Panc1 (cell line): ENCODE measurements at regions not wholly inside any gene's neighbourhood (a gene's known extent, or its start where the extent isn't known, plus 50 kb on each side); places are given as distances from the start of the nearest gene placed in this dataset.

ENCODE experiments used
- ATAC-seq: fragments of 200-7000 bp; cut with Tn5 transposase; 2 replicates; pipeline ENCODE4 v1.9.1; 2020; ENCODE audit warnings: mild to moderate bottlenecking, moderate library complexity
- BruUV-seq: library from RNA; stranded (reverse); fragments of 400-500 nt; replicated peaks from 2 replicates; lab custom pipeline; 2021; lab: Mats Ljungman, UMichigan
- CTCF ChIA-PET: fragments of 300-600 bp; sonication (Branson Sonifier 250); formaldehyde crosslinking; loops from one replicate; lab custom pipeline; 2022; ENCODE audit warnings: antibody characterized with exemption; lab: Charles Lee
- POLR2A ChIA-PET: fragments of 300-600 bp; sonication (Branson Sonifier 250); formaldehyde crosslinking; loops from one replicate; lab custom pipeline; 2022; ENCODE audit warnings: antibody characterized with exemption; lab: Charles Lee
- DNase-seq: peaks from one replicate; pipeline ENCODE4 v3.0.0-alpha.2; 2010; ENCODE audit warnings: low read depth, low spot score
- H3K27ac ChIP-seq: 2 replicates; pipeline ENCODE4 v1.5.1; 2011; ENCODE audit warnings: mild to moderate bottlenecking, low read length, inconsistent platforms
- H3K27me3 ChIP-seq: fragments of 200-500 bp; sonication (Bioruptor generic); 2 replicates; pipeline ENCODE4 v1.6.0; 2014; ENCODE audit warnings: low read length, inconsistent platforms; ENCODE audit not compliant: control insufficient read depth, insufficient read depth
- H3K36me3 ChIP-seq: fragments of 200-500 bp; sonication (Bioruptor generic); 2 replicates; pipeline ENCODE4 v1.5.1; 2014; ENCODE audit warnings: inconsistent platforms, mild to moderate bottlenecking, low read length, moderate library complexity; ENCODE audit not compliant: control insufficient read depth, insufficient read depth
- H3K4me1 ChIP-seq: 2 replicates; pipeline ENCODE4 v1.5.1; 2011; ENCODE audit warnings: inconsistent platforms, mild to moderate bottlenecking, low read length, moderate library complexity; ENCODE audit not compliant: control insufficient read depth, insufficient read depth
- H3K4me3 ChIP-seq, 2 experiments: 2 replicates each; pipeline ENCODE4 v1.5.1; 2011 to 2012; ENCODE audit warnings: low read depth in 2 of 2, low read length in 2 of 2, mild to moderate bottlenecking in 2 of 2, inconsistent platforms in 1 of 2, moderate library complexity in 1 of 2
- H3K9me3 ChIP-seq: fragments of 200-500 bp; sonication (Bioruptor generic); 2 replicates; pipeline ENCODE4 v1.5.1; 2014; ENCODE audit warnings: low read depth, mild to moderate bottlenecking, inconsistent platforms, low read length, moderate library complexity; ENCODE audit not compliant: control insufficient read depth, insufficient read depth
- POLR2AphosphoS5 ChIP-seq: IDR thresholded peaks from 2 replicates; pipeline ENCODE4 v1.6.1; 2012; ENCODE audit warnings: mild to moderate bottlenecking, low read depth, low read length, moderate library complexity
- SIN3A ChIP-seq: IDR thresholded peaks from 2 replicates; pipeline ENCODE4 v1.6.1; 2012; ENCODE audit warnings: low read depth, mild to moderate bottlenecking, low read length, moderate library complexity, borderline replicate concordance; ENCODE audit not compliant: insufficient read depth
- TCF7L2 ChIP-seq: IDR thresholded peaks from 2 replicates; pipeline ENCODE4 v1.6.1; 2011; ENCODE audit warnings: mild to moderate bottlenecking, low read depth, low read length, inconsistent platforms
- in situ Hi-C: cut with HindIII; loops from 2 replicates; pipeline ENCODE4 v1.10.0; 2016; ENCODE audit warnings: low sequenced_read_pairs, low pct_unique_long_range_greater_than_20kb
- intact Hi-C: fragments of 100-400 bp; cut with micrococcal nuclease; formaldehyde crosslinking; loops from one replicate; pipeline ENCODE4 v1.10.0; 2022; ENCODE audit not compliant: unreplicated experiment
- TF ChIP-seq, protein P1 (sequence below), 2 experiments: IDR thresholded peaks; 2 replicates each; pipeline ENCODE4 v1.6.1; 2011 to 2012; ENCODE audit warnings: low read depth in 2 of 2, control low read depth in 1 of 2, low read length in 1 of 2, mild to moderate bottlenecking in 1 of 2, moderate library complexity in 1 of 2; ENCODE audit not compliant: insufficient read depth in 1 of 2
- TF ChIP-seq, protein P2 (sequence below): fragments of 450-650 bp; IDR thresholded peaks from 2 replicates; pipeline ENCODE4 v1.5.1; 2017; ENCODE audit warnings: mild to moderate bottlenecking

DNA sequence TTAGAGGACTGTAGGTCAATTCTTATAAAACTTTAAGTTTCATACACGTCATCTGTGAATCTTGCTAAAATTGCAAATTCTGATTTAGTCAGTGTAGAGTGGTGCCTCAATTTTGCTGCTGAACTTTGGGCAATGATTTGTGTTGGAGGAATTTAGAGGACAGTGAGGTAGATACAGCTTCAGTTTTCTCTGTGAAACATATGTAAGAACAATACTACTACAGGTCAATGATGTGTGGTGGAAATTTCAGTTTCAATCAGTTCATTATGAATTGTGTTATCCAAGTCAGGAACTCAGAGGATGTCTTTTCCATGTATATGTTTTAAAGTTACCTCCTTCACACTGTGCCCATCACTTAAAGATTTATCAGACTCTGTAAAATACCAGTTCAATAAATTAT is 1597.8 kb upstream of the PCDH10 start:
- intact Hi-C loops = no loop called here
- TF ChIP-seq TCF7L2 (no peak), SIN3A (no peak), POLR2AphosphoS5 (no peak)
- TF ChIP-seq, protein P1, sequence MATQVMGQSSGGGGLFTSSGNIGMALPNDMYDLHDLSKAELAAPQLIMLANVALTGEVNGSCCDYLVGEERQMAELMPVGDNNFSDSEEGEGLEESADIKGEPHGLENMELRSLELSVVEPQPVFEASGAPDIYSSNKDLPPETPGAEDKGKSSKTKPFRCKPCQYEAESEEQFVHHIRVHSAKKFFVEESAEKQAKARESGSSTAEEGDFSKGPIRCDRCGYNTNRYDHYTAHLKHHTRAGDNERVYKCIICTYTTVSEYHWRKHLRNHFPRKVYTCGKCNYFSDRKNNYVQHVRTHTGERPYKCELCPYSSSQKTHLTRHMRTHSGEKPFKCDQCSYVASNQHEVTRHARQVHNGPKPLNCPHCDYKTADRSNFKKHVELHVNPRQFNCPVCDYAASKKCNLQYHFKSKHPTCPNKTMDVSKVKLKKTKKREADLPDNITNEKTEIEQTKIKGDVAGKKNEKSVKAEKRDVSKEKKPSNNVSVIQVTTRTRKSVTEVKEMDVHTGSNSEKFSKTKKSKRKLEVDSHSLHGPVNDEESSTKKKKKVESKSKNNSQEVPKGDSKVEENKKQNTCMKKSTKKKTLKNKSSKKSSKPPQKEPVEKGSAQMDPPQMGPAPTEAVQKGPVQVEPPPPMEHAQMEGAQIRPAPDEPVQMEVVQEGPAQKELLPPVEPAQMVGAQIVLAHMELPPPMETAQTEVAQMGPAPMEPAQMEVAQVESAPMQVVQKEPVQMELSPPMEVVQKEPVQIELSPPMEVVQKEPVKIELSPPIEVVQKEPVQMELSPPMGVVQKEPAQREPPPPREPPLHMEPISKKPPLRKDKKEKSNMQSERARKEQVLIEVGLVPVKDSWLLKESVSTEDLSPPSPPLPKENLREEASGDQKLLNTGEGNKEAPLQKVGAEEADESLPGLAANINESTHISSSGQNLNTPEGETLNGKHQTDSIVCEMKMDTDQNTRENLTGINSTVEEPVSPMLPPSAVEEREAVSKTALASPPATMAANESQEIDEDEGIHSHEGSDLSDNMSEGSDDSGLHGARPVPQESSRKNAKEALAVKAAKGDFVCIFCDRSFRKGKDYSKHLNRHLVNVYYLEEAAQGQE (IDR thresholded peaks at IDR 0.05; ENCODE audit: insufficient read depth in 1 of 2, low read depth in 2 of 2, low read length in 1 of 2) = no peak
- TF ChIP-seq, protein P2, sequence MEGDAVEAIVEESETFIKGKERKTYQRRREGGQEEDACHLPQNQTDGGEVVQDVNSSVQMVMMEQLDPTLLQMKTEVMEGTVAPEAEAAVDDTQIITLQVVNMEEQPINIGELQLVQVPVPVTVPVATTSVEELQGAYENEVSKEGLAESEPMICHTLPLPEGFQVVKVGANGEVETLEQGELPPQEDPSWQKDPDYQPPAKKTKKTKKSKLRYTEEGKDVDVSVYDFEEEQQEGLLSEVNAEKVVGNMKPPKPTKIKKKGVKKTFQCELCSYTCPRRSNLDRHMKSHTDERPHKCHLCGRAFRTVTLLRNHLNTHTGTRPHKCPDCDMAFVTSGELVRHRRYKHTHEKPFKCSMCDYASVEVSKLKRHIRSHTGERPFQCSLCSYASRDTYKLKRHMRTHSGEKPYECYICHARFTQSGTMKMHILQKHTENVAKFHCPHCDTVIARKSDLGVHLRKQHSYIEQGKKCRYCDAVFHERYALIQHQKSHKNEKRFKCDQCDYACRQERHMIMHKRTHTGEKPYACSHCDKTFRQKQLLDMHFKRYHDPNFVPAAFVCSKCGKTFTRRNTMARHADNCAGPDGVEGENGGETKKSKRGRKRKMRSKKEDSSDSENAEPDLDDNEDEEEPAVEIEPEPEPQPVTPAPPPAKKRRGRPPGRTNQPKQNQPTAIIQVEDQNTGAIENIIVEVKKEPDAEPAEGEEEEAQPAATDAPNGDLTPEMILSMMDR = no peak
- BruUV-seq = no TSS peak
- H3K4me1 ChIP-seq = no peaks in the 10 kb centered on the region
- DNase-seq (no peak), ATAC-seq (no peak)
- no peaks in the 10 kb centered on the region for H3K9me3 ChIP-seq
- no peaks in the 10 kb centered on the region; the same call in 1 of the 2 replicates for H3K36me3 ChIP-seq
- no peak overlapping the region for H3K27ac ChIP-seq
- no peaks in the 10 kb centered on the region for H3K27me3 ChIP-seq
- CTCF ChIA-PET = no interaction called here
- POLR2A ChIA-PET = no interaction called here
- in situ Hi-C loops = no loop called here
- no peak overlapping the region for H3K4me3 ChIP-seq

DNA sequence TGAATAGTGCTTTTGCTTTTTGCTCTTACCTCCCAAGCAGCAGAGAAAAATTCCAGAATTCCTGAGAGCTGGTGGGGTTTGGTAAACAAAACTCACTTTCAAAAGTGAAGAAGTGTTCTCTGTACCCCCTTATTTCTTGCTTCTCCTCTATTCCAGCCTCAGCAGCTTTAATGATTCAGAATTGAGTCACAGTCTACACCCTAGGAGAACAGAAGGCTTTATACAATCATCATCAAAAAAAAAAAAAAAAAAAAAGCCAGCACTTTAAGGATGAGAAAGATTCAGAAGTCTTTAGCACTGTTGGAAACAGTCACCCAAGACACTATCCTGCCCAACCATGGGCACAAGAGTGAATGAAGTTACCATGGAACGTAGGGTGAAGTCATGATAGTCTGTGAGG is 1583.1 kb upstream of the PCDH10 start:
- H3K36me3 ChIP-seq = no peaks in the 10 kb centered on the region
- no peak for ATAC-seq
- no peak overlapping the region for H3K27ac ChIP-seq
- in situ Hi-C loops = no loop called here
- H3K9me3 ChIP-seq = no peaks in the 10 kb centered on the region
- no TSS peak for BruUV-seq
- ChIA-PET POLR2A (no interaction called here), CTCF (no interaction called here)
- TF ChIP-seq, protein P2 = no peak
- TF ChIP-seq, protein P1 (IDR thresholded peaks at IDR 0.05; ENCODE audit: insufficient read depth in 1 of 2, low read depth in 2 of 2, low read length in 1 of 2) = no peak
- no peak for TF ChIP-seq POLR2AphosphoS5
- TF ChIP-seq SIN3A = no peak
- no peak for TF ChIP-seq TCF7L2
- no peaks in the 10 kb centered on the region for H3K4me1 ChIP-seq
- no peaks in the 10 kb centered on the region for H3K27me3 ChIP-seq
- intact Hi-C loops = no loop called here
- DNase-seq = no peak
- no peak overlapping the region for H3K4me3 ChIP-seq
